ENCODE measurements at regions not wholly inside any gene's neighbourhood (a gene's known extent, or its start where the extent isn't known, plus 50 kb on each side); places are given as distances from the start of the nearest gene placed in this dataset.

DNA sequence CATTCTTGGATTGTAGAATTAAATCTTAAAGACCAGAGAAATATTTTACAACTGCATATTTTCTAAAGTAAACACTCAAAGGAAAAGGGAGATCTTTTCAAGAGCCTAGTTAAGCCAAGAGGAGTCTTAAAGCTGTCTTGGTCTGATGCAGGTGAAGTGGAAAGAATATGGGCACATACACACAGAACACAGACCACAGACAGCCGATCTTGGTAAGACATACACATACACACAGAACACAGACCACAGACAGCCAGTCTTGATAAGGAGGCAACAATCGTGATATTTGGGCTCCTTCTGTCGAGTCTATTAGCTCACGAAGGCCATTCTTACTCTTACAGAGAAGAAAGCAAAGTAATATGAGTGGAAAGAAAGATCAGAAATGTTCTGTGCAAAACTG, 1153.9 kb upstream of the TMPRSS15 start:
- TF ChIP-seq, protein P1, sequence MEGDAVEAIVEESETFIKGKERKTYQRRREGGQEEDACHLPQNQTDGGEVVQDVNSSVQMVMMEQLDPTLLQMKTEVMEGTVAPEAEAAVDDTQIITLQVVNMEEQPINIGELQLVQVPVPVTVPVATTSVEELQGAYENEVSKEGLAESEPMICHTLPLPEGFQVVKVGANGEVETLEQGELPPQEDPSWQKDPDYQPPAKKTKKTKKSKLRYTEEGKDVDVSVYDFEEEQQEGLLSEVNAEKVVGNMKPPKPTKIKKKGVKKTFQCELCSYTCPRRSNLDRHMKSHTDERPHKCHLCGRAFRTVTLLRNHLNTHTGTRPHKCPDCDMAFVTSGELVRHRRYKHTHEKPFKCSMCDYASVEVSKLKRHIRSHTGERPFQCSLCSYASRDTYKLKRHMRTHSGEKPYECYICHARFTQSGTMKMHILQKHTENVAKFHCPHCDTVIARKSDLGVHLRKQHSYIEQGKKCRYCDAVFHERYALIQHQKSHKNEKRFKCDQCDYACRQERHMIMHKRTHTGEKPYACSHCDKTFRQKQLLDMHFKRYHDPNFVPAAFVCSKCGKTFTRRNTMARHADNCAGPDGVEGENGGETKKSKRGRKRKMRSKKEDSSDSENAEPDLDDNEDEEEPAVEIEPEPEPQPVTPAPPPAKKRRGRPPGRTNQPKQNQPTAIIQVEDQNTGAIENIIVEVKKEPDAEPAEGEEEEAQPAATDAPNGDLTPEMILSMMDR (IDR thresholded peaks at IDR 0.05) = no peak
- no peak for TF ChIP-seq POLR2A (IDR thresholded peaks at IDR 0.05)

Measured in heart left ventricle (tissue), 13 donors.